ENCODE measurements at regions not wholly inside any gene's neighbourhood (a gene's known extent, or its start where the extent isn't known, plus 50 kb on each side); places are given as distances from the start of the nearest gene placed in this dataset.

GRCh38 chr15:66832664-66833063, 130.6 kb downstream of the SMAD6 start:
- WGBS, 3 donors: 44 to 65% (median 47%) methylated on average over 4 of the region's 4 CpGs

GRCh38 chr15:66833371-66833770, 131.3 kb downstream of the SMAD6 start:
- no peak overlapping the region for H3K27ac ChIP-seq (ENCODE audit: low read depth, low read length)
- 80 to 88% (median 81%) methylated on average over 8 of the region's 8 CpGs for WGBS, 3 donors

More at GRCh38 chr15:66832664-66833063, 130.6 kb downstream of the SMAD6 start:
- H3K27ac ChIP-seq (ENCODE audit: low read depth, low read length): no peak overlapping the region

GRCh38 chr15:66833803-66834202, 131.8 kb downstream of the SMAD6 start:
- H3K27ac ChIP-seq (ENCODE audit: low read depth, low read length): no peak overlapping the region
- 88 to 89% (median 89%) methylated on average over 5 of the region's 5 CpGs for WGBS, 3 donors

GRCh38 chr15:66834881-66835878, 133.1 kb downstream of the SMAD6 start:
- no peak overlapping the region for H3K27ac ChIP-seq (ENCODE audit: low read depth, low read length)
- 77 to 92% (median 82%) methylated on average over 11 of the region's 11 CpGs for WGBS, 3 donors

GRCh38 chr15:66836231-66837030, 134.4 kb downstream of the SMAD6 start:
- no peak overlapping the region for H3K27ac ChIP-seq (ENCODE audit: low read depth, low read length)
- 89 to 90% (median 90%) methylated on average over 9 of the region's 9 CpGs for WGBS, 3 donors

- WGBS, 3 donors: 74 to 78% (median 76%) methylated on average over 7 of the region's 7 CpGs
- no peak overlapping the region for H3K27ac ChIP-seq (ENCODE audit: low read depth, low read length)
Measured at GRCh38 chr15:66838202-66838601, 136.2 kb downstream of the SMAD6 start.

GRCh38 chr15:66838671-66839239, 136.7 kb downstream of the SMAD6 start:
- no peak overlapping the region for H3K27ac ChIP-seq (ENCODE audit: low read depth, low read length)
- WGBS, 3 donors: 48 to 58% (median 53%) methylated on average over 5 of the region's 5 CpGs

- no peak overlapping the region for H3K27ac ChIP-seq (ENCODE audit: low read depth, low read length)
- 73 to 94% (median 88%) methylated on average over 4 of the region's 4 CpGs for WGBS, 3 donors
Measured at GRCh38 chr15:66839506-66840112, 137.6 kb downstream of the SMAD6 start.

- no peak overlapping the region for H3K27ac ChIP-seq (ENCODE audit: low read depth, low read length)
- WGBS, 3 donors: 56 to 77% (median 73%) methylated on average over 5 of the region's 5 CpGs
Measured at GRCh38 chr15:66840615-66841390, 138.8 kb downstream of the SMAD6 start.

- peak overlapping the region; percentile 94 for H3K27ac ChIP-seq (ENCODE audit: low read depth, low read length)
- 2 to 9% (median 4%) methylated on average over 31 to 50 of the region's 50 CpGs for WGBS, 3 donors
Measured at GRCh38 chr15:66841953-66842681, 140.1 kb downstream of the SMAD6 start.

- peak overlapping the region; percentile 94 for H3K27ac ChIP-seq (ENCODE audit: low read depth, low read length)
- 3 to 5% (median 4%) methylated on average over 39 to 56 of the region's 58 CpGs for WGBS, 3 donors
Measured at GRCh38 chr15:66842710-66843441, 140.8 kb downstream of the SMAD6 start.

GRCh38 chr15:66843581-66843980, 141.5 kb downstream of the SMAD6 start:
- no peak overlapping the region for H3K27ac ChIP-seq (ENCODE audit: low read depth, low read length)

GRCh38 chr15:66844041-66844746, 142.2 kb downstream of the SMAD6 start:
- WGBS, 3 donors: 89 to 93% (median 90%) methylated on average over 8 of the region's 8 CpGs
- H3K27ac ChIP-seq (ENCODE audit: low read depth, low read length): no peak overlapping the region

More at GRCh38 chr15:66843581-66843980, 141.5 kb downstream of the SMAD6 start:
- WGBS, 3 donors: 0 to 83% (median 0%) methylated on average over 2 of the region's 2 CpGs

GRCh38 chr15:66844747-66845145, 142.7 kb downstream of the SMAD6 start:
- WGBS, 3 donors: 92 to 97% (median 94%) methylated on average over 5 of the region's 5 CpGs
- no peak overlapping the region for H3K27ac ChIP-seq (ENCODE audit: low read depth, low read length)

- 92 to 95% (median 92%) methylated on average over 13 of the region's 13 CpGs for WGBS, 3 donors
- no peak overlapping the region for H3K27ac ChIP-seq (ENCODE audit: low read depth, low read length)
Measured at GRCh38 chr15:66845266-66845785, 143.3 kb downstream of the SMAD6 start.

- WGBS, 3 donors: 71 to 90% (median 76%) methylated on average over 5 of the region's 5 CpGs
Measured at GRCh38 chr15:66846031-66846430, 144.0 kb downstream of the SMAD6 start.

More at GRCh38 chr15:66846031-66846430, 144.0 kb downstream of the SMAD6 start:
- no peak overlapping the region for H3K27ac ChIP-seq (ENCODE audit: low read depth, low read length)
